HG03175 (cell line): ENCODE measurements at regions not wholly inside any gene's neighbourhood (a gene's known extent, or its start where the extent isn't known, plus 50 kb on each side); places are given as distances from the start of the nearest gene placed in this dataset.

ENCODE experiments used
- ATAC-seq: cut with Tn5 transposase; IDR thresholded peaks from one replicate; pipeline ENCODE4 v1.9.1; 2021; ENCODE audit warnings: mild to moderate bottlenecking, moderate library complexity; ENCODE audit not compliant: unreplicated experiment

DNA sequence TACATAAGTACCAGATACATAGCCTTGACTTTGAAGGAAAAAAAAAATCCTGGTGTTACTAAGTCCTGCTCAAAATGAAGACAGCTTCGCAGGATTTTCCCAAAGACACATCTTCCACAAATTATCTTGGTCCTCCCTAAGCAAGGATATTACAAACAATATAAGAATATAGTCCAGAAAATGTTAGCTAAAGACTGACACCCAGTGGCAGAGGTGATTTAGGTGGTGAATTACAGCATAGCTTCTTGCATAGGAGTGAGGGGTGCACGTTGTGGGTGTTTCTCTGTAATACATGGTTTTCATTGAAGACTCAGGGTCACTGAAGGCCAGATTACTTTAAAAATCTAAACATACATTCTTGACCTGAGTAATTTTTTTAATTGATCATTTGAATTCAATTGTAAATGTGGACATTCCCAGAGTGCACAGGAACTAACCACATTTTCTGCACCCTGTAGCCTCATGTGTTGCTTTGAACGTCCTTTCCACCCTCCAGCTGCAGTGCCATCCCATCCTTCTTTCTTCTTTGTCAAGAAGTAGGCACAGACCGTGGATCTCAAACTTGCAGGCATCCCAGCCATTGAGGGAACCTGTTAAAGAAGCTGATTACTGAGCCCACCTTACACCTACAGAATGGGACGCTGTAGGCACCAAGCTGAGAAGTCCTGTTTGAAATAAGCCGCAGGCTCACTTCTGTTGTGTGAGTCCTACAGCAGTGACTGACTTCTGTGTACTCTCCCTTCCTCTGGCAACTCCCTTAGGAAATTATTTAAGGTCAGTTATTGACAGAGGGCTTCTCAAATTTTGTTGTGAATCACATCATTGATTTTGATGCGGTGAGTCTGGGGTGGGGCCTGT is 102.6 kb downstream of the PERP start:
- peak; percentile 42 for ATAC-seq

DNA sequence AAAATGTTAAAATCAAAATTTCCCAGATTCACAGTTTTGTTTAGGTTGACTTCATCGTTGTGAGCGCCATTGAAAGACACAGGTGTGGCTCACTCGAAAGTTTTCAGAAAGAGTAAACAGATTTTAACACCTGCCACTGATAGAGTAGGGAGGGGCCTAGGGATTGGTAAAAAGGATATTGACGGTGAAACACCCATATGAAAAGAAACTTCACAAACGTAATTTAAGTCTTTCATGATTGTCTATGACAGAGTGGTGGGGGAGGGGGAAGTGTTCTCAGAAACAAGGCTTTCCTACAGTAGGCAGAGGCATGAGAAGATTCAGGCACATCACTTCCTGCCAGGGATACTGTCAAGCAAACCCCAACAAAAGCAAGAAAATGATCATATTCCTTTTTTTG is 101.4 kb downstream of the PERP start:
- no peak for ATAC-seq

DNA sequence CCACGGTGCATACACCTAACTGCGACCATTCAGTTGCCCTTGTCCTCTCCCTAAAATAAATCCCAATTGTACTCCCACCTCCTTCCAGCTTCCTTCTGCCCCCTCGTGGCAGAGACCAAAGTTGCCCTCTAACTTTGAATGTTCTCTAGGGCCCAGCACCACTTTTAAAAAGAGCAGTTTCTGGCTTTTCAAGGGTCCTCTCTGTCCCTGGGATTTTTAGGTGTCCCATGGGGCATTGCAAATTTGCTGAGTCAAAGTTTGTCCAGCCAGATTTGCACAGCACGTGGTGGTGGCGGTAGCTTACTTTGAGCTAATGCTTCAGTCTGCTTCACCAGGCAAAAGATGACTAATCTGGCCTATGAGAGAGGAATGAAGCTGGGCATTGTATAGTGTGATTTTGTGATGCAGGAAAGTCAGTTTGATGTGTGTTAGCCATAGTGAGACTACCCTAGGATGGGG is 100.2 kb downstream of the PERP start:
- ATAC-seq: no peak

DNA sequence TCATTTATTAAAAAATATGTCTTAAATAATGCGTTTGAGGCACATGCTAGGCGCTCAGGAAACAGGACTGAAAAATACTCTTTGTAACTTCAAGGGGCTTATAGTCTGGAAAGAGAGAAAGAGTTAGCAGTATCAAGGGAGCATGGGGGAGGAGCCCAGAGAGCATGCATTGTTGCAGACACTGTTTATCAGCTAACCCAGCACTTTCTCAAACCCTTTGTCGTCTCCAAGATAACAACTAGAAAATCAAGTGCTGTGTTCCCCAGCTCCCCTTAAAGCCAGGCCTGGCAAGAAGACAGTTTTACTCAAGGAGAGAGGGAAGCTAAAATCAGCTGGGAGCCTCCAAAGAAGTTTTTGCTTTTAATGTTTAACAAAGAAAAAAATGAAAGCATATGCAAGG is 98.4 kb downstream of the PERP start:
- no peak for ATAC-seq

DNA sequence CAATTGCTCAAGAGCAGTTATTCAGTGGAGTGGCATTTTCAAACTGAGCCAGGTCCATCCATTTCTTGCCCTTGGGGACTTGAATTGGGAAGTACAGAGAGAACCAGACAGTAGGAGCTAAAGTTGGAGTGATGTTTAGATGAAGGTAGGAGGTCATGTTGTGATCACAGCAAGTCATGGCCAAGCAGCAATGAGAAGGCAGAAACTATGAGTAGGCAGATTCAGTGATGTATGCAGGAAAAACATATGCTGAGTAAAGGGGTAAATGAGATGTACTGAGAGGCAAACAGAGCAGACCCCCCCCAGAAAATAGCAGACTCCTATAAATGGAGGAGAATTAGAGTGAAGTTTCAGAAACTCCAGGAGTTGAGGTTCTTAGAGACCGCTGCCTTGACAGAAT is 95.8 kb downstream of the PERP start:
- ATAC-seq: no peak

DNA sequence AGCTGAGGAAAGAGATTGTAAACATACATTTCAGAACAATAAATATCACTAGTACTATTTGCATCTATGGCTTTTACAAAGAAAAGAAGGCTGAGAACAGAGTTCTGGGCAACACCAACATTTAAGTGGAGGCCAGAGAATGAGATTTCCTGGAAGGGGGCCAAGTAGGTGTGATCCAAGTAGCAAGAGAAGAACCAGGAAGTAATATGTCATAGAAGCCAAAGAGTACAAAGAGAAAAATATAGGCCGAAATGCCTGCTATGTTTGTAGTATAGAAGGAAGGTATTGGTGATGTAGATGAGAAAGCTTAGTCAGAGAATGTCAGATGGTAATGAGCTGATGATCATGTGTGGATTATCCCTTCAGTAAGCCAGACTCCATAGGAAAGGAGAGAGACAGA is 94.5 kb downstream of the PERP start:
- no peak for ATAC-seq

DNA sequence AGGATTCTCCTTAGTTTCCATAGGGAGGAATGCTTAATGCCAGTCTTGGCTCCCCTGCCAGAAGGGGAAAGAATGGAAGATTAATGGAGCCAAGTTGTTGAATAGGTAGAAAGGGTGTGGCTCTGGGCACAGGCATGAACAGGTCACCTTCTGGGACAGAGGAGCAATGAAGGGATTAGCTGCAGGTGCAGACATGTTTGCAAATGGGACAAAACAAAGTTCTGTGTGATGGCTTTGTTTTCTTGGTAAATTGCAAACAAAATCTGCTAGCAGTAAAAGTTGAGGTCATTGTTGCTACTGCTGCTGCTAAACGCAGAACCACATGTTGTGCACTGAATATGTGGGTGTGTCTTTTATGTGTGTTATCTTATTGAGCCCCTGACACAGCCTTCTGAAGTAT is 93.3 kb downstream of the PERP start:
- no peak for ATAC-seq

DNA sequence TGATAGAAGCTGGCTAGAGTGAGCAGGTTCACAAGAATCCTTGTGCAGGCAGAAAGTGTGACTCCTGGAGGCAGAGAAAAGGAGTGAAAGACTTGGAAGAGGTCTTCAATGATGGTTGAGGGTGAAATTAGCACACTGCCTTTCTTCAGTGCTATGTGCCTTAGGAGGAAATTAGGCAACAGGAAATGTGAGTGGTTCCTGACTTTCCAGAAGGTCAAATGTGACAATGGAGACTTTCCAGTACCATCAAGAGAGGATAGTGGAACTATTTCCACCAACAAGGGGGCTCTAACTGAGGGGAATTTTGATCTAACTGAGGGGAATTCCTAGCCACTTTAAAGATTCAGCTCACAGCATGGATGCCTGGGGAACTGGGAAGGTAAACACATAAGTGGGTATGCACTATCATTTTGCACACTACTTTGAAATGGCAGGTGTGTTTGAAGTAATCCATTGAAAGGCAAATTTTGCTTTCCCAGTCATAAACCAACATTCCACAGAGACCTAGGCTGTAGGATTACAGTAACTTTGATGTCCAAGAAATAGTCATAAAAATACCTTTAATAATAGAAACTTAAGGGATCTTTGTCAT is 90.0 kb downstream of the PERP start:
- no peak for ATAC-seq

DNA sequence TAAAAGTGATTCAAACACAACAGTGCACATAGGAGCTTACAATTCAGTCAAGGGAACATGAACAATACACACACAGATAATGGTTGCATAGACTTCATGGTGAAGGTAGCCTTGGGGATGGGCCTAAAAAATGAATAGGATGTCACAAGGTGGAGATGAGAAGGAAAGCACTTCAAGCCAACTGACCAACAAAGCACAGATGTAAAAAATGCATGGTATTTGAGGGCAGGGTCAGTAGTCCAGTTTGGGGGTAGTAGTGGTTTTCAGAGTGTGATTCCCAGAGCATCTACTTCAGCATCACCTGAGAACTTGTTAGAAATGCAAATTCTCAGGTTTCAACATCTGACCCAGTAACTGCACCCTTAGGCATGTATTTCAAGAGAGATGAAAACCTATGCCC is 88.9 kb downstream of the PERP start:
- ATAC-seq: no peak

DNA sequence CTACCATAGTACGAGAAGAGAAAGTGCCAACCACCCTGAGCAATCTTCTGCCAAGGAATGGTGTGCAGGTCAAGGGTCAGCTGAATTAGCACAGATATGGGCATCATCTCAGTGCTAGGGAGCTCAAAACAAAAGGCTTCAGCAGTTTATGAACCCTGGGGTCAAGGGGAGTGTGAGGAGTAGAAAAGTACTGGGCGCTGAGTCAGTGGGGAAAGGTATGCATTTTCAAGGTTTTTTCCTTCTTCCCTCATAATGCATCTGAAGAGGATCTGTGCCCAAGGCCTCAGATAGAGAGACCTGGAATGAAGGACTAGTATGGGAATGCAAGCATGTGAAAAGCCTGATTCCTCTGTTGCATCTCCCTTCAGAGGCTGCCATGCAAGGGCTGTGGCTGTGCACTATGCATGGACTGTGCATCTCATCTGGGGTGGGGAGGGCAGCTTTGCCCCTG is 81.7 kb downstream of the PERP start:
- ATAC-seq: no peak

DNA sequence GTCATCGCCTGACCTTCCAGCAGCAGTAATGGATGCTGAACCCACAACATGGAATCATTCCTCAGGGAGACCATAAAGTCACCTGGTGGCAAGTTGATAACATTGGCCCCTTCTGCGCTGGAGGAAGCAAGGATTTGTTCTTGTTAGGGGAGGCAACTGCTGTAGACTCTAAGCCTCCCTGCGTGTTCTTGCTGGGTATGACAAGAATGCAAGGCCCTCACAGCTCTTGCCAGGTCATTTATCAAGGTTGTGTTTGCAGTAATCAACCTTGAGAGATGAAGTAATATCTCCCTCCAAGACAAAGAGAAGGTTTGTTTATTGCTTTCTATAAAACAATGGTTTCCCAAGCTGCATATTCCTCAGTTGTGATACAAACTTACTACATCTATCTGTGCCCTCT is 80.9 kb downstream of the PERP start:
- no peak for ATAC-seq

DNA sequence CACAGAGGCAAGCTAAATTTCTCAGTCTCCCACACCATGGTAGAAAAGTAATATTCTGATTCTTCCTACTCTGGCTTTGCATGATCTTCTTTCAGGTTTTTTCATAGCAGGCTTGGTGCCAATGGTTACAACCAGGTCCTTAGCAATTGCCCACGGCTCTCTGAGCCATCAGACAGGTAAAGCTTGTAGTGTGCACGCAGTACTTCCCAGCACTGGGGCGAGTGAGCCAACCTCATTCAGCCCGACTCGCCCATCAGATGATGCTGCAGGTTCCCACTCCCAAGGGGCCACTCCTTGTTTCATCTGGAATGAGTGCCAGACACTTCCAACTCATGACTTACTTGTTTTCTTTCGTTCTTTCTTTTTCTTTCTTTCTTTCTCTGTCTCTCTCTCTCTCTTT is 78.3 kb downstream of the PERP start:
- ATAC-seq: no peak

DNA sequence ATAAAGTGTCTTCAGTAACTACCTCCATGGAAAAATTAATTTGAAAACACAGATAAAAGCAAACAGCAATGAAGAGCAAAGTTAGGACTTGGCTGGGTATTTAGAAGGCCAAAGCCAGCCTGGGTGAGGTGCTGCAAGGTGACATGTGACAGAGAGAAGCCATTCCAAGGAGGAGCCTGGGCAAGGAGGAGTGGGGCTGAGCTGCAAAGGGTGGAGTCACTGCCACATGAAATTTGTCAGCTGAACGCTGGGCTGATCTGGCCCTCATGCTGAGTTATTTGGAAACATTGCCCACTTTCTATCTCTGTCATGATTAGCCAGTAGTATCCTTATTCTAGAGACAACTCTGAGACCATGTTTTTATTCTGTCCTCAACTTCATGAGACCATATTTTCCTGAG is 76.3 kb downstream of the PERP start:
- no peak for ATAC-seq

DNA sequence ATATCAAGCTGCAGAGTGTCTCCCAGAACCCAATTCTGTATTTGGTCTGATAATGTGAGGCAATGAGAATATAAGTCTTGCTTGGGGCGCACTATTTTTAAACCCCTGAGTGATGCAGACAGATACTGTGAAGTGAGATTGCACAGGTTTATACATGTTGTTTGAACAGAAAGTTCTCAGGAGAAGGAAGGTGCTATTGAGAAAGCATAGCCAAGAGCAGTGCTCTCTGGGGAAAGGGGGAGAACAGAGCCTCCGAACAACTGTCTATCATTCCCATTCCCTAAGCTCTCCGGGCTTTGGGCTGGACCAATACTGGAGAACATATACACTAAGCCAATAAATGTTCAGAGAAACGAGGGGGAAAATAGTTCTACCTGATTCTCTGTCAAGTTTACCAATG is 75.8 kb downstream of the PERP start:
- ATAC-seq: no peak

DNA sequence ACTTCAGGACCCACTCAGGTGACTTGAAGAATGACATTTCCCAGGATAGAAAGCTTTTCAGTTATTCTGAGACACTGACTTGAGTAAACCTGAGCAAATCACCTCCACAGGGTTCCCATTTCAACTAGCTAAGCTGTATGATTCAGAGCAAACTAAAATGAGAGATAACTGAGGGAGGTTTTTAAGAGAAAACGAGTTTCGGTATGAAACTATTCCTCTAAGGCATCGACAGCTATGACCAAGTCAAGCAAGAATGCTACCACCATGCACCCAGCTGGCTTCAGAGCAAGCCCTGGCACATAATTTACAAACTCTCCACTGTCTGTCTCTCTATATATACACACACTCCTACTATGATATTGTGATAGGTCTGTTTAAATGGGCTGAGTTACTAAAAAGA is 75.4 kb downstream of the PERP start:
- no peak for ATAC-seq

DNA sequence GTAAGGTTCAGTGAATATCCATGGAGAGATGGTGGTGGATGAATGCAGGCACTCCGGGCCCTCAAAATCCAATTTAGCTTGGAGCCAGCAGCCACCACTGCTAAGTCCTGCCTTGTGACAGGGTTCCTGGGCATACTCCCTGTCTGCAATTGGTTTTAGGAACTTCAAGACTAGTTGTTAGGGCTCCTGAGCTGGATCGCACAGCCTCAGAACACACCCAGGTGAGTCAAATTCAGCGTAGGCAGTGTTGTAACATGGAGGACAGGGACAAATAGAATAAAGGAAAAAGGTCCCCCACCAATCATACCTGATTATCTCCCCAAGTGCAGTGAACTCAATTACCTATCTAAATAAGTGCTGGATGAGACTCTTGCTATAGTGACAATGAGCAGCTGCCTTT is 74.6 kb downstream of the PERP start:
- no peak for ATAC-seq

DNA sequence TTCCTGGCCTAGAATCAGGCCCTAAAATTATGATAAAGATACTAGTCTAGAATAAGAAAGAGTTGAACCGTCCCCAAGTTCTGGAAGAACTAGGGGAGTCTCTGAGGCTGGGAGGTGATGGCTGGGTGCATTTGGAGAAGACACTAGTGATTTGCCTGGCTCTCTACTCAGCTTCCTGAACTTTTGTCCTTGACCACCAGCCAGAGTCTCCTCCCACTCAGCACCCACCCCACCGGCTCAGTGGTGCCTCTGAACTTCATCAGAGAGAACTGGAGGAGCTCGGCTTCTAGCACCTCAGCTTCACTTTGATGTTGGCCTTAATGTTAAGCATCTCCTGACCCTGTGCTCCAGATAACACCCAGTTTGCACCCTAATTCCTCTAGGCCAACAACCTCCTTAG is 73.0 kb downstream of the PERP start:
- no peak for ATAC-seq

DNA sequence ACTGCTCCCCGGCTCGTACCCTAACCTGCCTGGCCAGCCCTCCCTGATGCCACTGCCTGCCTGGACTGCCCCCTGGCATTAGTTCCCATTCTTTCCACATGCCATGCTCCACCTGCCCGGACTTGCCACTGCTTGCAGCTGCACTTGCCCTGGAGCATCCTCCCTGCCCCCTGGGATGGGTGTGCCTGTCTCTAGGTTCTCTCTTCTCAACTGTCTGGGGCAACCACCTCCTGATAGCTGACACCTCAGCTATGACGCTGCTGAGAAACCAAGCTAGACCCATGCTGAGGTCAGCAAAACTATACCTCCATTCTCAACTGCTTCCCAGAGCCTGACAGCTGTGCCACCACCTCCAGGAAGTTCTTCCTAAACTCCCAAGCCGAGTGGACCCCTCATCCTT is 72.1 kb downstream of the PERP start:
- no peak for ATAC-seq

DNA sequence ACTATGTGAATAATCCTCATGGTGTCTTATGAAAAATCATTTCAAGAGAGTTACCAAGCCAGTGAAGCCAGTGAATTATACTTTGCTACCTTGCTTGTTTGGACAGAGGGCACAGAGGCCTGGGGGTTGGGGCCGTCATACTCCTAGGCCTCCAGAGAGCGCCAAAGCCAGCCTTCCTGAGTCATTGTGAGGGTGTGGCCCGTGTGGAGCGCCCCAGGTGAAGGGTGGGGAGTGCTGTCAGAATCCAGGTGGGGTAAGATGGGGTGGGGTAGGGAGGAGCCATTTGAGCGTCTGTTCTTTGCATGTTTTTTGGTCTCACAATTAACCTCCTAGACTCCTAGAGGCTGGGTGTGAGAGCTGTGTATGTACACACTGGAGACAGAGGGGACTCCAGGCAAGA is 71.1 kb downstream of the PERP start:
- ATAC-seq: no peak

DNA sequence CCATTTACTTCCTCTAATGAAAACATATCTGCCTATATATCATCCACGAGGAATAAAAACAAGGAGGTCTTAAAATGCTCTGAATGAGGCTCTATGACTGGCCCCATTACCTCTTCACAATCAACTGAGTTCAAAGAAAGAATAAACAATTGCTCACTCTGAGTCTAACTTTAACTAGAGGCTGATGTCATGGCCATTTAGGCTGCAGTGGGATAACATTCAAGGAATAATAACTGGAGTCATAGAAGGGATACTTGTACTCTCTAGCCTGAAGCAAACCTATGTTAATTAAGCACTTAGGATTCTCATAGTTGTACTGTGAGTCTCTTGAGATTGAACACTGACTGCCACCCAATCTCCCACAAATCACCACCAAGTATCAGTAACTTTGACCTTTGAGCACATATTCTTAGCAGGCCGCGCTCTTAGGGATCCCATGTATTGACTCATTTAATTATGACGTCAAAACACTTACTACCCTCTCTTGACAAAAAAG is 70.2 kb downstream of the PERP start:
- ATAC-seq: no peak

DNA sequence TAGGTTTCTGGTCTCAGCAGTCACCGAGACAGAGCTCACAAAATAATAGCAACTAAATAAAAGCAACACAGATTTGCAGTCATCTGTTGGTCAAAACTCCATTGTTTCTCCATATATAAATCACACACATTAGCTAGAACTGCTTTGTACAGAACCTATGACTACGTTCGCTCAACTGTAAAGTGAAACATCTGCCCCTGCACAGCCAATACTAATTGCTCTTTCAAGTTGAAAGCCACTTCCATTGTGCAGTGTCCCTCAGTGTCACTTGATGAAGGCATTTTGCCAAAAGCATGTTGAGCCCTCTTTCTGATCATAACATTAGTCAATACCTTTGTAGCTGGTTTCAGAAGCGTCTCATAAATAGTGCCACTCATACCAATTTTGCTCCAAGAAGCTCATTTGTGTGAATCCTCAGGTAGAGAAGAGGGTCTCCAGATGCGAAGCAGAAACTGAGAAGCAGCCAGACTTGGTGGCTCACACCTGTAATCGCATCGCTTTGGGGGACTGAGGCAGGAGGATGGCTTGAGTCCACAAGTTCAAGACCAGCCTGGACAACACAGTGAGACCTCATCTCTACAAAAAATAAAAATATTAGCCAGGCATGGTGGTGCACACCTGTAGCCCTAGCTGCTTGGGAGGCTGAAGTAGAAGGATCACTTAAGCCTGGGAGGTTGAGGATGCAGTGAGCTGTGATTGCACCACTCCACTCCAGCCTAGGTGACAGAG is 68.9 kb downstream of the PERP start:
- ATAC-seq: no peak
